Testis (tissue), 2 donors: ENCODE measurements at regions not wholly inside any gene's neighbourhood (a gene's known extent, or its start where the extent isn't known, plus 50 kb on each side); places are given as distances from the start of the nearest gene placed in this dataset.

Experiments
- DNase-seq: peaks from one replicate; pipeline ENCODE4 v3.0.0-alpha.2; 2019
- H3K27ac ChIP-seq, 2 donors: fragments of 200-600 bp; sonication (generic); one replicate each; pipeline ENCODE4 v1.5.1; 2019
- H3K27me3 ChIP-seq: fragments of 200-600 bp; sonication (generic); one replicate; pipeline ENCODE4 v1.5.1; 2019
- H3K36me3 ChIP-seq: fragments of 200-600 bp; sonication (generic); one replicate; pipeline ENCODE4 v1.5.1; 2017; ENCODE audit warnings: low read depth; ENCODE audit errors: missing control alignments
- H3K4me1 ChIP-seq: fragments of 200-600 bp; sonication (generic); one replicate; pipeline ENCODE4 v1.5.1; 2019
- H3K4me3 ChIP-seq, 2 donors: fragments of 200-600 bp; sonication (generic); one replicate each; pipeline ENCODE4 v1.5.1; 2017 to 2019
- H3K9me3 ChIP-seq: fragments of 200-600 bp; sonication (generic); one replicate; pipeline ENCODE4 v1.5.1; 2017
- POLR2A ChIP-seq: fragments of 450-650 bp; IDR thresholded peaks from one replicate; pipeline ENCODE4 v1.6.1; 2017; ENCODE audit warnings: antibody characterized with exemption, mild to moderate bottlenecking, moderate library complexity
- WGBS, 2 donors: methylation state at CpG; one replicate each; pipeline ENCODE4 v1.1.5; 2018; 5-methylcytosine and 5-hydroxymethylcytosine counted together
- intact Hi-C: fragments of 100-400 bp; cut with DNase I; formaldehyde crosslinking; loops from one replicate; pipeline ENCODE4 v1.15.1; 2023; ENCODE audit warnings: low total_unique reads
- TF ChIP-seq, protein P1 (sequence below), 3 experiments: fragments of 450-650 bp in 2 of 3; fragments of 200-600 bp in 1 of 3; sonication (generic) in 1 of 3; IDR thresholded peaks; one replicate each; pipeline ENCODE4 v1.5.1; 2016 to 2019; ENCODE audit warnings: antibody characterized with exemption in 3 of 3, mild to moderate bottlenecking in 2 of 3, moderate library complexity in 1 of 3

DNA sequence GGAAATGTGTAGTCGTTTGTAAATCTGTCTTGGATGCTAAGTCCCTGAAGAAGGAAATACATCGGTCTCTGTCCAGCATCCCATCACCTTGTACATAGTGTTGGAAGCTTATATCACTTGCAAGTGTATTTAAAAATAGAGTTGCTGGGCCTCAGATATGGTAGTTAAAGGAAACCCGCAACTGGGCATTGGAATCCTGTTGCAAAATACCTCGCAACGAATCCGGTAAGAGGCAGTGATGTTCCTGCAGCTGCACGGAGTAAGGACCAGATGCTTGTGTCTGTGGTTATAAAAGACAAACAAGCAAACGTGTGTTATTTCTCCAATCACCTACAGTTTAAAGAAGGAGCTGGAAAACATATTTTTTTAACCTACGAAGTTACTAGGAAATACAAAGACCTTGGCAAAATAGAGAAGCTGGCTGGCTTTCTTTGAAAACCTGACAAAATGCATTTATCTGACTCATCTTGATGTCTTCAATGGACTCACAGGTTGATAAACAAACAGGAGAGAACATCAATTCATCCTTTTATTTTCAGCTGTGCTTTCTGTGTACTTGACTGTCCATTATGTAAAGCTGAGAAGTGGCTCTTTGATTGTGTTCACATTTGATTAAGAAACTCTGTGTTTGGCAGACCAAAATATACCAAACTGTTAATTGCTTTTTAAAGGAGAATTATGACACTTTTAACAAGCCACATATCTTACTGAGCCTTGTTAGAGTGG is 326.4 kb downstream of the SFMBT2 start:
- H3K36me3 ChIP-seq = no peaks in the 10 kb centered on the region
- TF ChIP-seq POLR2A = no peak
- TF ChIP-seq, protein P1, sequence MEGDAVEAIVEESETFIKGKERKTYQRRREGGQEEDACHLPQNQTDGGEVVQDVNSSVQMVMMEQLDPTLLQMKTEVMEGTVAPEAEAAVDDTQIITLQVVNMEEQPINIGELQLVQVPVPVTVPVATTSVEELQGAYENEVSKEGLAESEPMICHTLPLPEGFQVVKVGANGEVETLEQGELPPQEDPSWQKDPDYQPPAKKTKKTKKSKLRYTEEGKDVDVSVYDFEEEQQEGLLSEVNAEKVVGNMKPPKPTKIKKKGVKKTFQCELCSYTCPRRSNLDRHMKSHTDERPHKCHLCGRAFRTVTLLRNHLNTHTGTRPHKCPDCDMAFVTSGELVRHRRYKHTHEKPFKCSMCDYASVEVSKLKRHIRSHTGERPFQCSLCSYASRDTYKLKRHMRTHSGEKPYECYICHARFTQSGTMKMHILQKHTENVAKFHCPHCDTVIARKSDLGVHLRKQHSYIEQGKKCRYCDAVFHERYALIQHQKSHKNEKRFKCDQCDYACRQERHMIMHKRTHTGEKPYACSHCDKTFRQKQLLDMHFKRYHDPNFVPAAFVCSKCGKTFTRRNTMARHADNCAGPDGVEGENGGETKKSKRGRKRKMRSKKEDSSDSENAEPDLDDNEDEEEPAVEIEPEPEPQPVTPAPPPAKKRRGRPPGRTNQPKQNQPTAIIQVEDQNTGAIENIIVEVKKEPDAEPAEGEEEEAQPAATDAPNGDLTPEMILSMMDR (IDR thresholded peaks at IDR 0.05) = no peak
- intact Hi-C loops = no loop called here

DNA sequence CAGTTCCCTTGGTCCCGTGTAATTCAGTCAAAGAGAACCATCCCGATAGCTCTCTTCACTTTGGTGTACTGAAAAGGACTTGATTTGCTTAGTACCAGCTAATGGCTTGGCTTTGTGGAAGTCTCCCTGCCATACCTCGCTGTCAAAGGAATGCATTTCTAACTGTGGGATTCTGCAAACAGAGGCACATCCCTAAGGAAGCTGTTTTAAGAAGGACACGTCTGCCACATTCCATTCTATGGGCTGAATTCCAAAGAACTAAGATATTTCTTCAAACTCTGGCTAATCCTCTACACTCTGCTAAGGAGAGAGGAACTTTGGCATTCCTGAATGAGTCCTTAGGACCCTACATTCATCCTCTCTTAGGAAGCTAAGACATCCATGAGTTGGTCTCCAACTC is 327.9 kb downstream of the SFMBT2 start:
- Histone ChIP-seq H3K4me3 (no peak overlapping the region), H3K36me3 (no peaks in the 10 kb centered on the region), H3K4me1 (no peaks in the 10 kb centered on the region), H3K27ac (no peak overlapping the region), H3K9me3 (no peaks in the 10 kb centered on the region), H3K27me3 (no peaks in the 10 kb centered on the region)
- DNase-seq = no peak
- TF ChIP-seq POLR2A = no peak
- TF ChIP-seq, protein P1 (IDR thresholded peaks at IDR 0.05) = no peak
- intact Hi-C loops = no loop called here
- WGBS, 2 donors = 56 to 71% methylated on average over 4 of the region's 4 CpGs

More for the DNA sequence above, 326.4 kb downstream of the SFMBT2 start:
- DNase-seq = no peak
- no peaks in the 10 kb centered on the region for H3K27me3 ChIP-seq
- WGBS, 2 donors = 66 to 78% methylated on average over 9 of the region's 9 CpGs
- no peaks in the 10 kb centered on the region for H3K9me3 ChIP-seq
- H3K4me3 ChIP-seq = no peak overlapping the region
- no peak overlapping the region for H3K27ac ChIP-seq
- H3K4me1 ChIP-seq = no peaks in the 10 kb centered on the region

DNA sequence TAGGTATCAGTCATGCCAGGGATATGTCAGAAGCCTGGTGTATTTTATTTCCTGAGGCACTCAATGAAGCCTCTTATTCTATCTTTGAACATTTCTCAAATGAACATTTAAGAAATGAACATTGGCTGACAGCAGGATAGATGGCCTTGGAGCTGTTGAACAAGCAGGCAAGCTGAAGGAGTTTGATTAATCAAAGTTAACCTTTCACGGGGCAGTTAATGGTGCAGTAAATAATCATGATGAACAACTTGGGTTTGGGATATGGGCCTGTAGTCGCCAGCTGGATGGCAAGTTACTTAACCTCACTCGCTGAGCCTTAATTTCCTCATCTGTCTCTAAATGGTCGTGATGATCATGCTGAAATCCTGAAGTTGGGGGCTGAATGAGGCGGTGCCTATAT is 333.0 kb downstream of the SFMBT2 start:
- Histone ChIP-seq H3K4me1 (no peaks in the 10 kb centered on the region), H3K36me3 (no peaks in the 10 kb centered on the region), H3K9me3 (no peaks in the 10 kb centered on the region), H3K27me3 (no peaks in the 10 kb centered on the region), H3K27ac (no peak overlapping the region), H3K4me3 (no peak overlapping the region)
- intact Hi-C loops = no loop called here
- no peak for TF ChIP-seq POLR2A
- TF ChIP-seq, protein P1 (IDR thresholded peaks at IDR 0.05) = no peak
- DNase-seq = no peak
- 71 to 76% methylated on average over 5 of the region's 5 CpGs for WGBS, 2 donors

DNA sequence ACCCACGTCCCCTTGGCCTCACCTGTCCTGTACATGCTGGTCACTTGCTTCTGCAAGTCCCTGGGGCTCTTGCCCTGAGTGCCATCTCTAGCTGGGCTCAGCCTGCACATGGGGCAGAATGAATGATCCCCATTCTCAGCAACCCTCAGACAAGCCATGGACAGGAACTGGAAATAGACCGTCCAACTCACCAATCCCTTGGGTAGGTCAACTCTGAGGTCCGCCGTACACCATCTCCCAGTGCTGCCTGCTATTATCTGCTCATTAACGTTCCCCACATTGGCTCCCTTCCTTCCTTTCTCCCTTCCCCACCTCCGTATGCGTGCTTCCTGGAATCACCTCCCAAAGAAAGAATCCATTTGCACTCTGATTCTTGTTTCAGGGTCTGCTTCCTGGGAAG is 335.0 kb downstream of the SFMBT2 start:
- Histone ChIP-seq H3K9me3 (no peaks in the 10 kb centered on the region), H3K27me3 (no peaks in the 10 kb centered on the region), H3K4me3 (no peak overlapping the region), H3K36me3 (no peaks in the 10 kb centered on the region), H3K27ac (no peak overlapping the region), H3K4me1 (no peaks in the 10 kb centered on the region)
- DNase-seq = no peak
- intact Hi-C loops = no loop called here
- TF ChIP-seq, protein P1 (IDR thresholded peaks at IDR 0.05) = no peak
- no peak for TF ChIP-seq POLR2A
- WGBS, 2 donors = 59 to 60% methylated on average over 7 of the region's 7 CpGs

GRCh38 chr10:7075110-7075509 is 335.7 kb downstream of the SFMBT2 start:
- no peaks in the 10 kb centered on the region for H3K27me3 ChIP-seq
- H3K27ac ChIP-seq = no peak overlapping the region
- no peaks in the 10 kb centered on the region for H3K36me3 ChIP-seq
- 59 to 62% methylated on average over 5 of the region's 5 CpGs for WGBS, 2 donors
- DNase-seq = no peak
- no peaks in the 10 kb centered on the region for H3K9me3 ChIP-seq
- no peak for TF ChIP-seq POLR2A
- intact Hi-C loops = no loop called here
- no peaks in the 10 kb centered on the region for H3K4me1 ChIP-seq
- no peak overlapping the region for H3K4me3 ChIP-seq
